Body of pancreas (tissue), 4 donors: ENCODE measurements at regions not wholly inside any gene's neighbourhood (a gene's known extent, or its start where the extent isn't known, plus 50 kb on each side); places are given as distances from the start of the nearest gene placed in this dataset. TPM values are rescaled to one million over a fixed set of nuclear protein-coding genes. Genes with fewer than 3 reads are reported as not detected.

Experiments used
- ATAC-seq: fragments of 150-250 bp; one replicate; pipeline ENCODE4 v1.9.1; 2016
- DNase-seq, 4 donors: peaks; one replicate each; pipeline ENCODE4 v3.0.0-alpha.2; 2019
- H3K27ac ChIP-seq, 4 donors: fragments of 200-600 bp; sonication (generic); 1 replicate in 3 of 4; 2 replicates in 1 of 4; pipeline versions ENCODE4 v1.5.1 to v1.6.1; 2016 to 2019; ENCODE audit warnings: mild to moderate bottlenecking in 1 of 4, mixed read lengths in 1 of 4, moderate library complexity in 1 of 4
- H3K27me3 ChIP-seq, 2 donors: fragments of 200-600 bp; sonication (generic); one replicate each; pipeline ENCODE4 v1.6.0; 2016; ENCODE audit warnings: mild to moderate bottlenecking in 1 of 2
- H3K36me3 ChIP-seq, 2 donors: fragments of 200-600 bp; sonication (generic); replicated peaks in 1 of 2; 2 replicates each; pipeline ENCODE4 v1.5.1; 2016; ENCODE audit warnings: low read depth in 2 of 2; ENCODE audit not compliant: insufficient read depth in 1 of 2
- H3K4me1 ChIP-seq: fragments of 200-600 bp; sonication (generic); one replicate; pipeline ENCODE4 v1.6.0; 2016
- H3K4me3 ChIP-seq, 2 donors: fragments of 200-600 bp; sonication (generic); 1 replicate in 1 of 2; 2 replicates in 1 of 2; pipeline ENCODE4 v1.5.1; 2016 to 2019
- H3K9me3 ChIP-seq, 3 donors: fragments of 200-600 bp; sonication (generic); 1 replicate in 2 of 3; 2 replicates in 1 of 3; pipeline ENCODE4 v1.5.1; 2016
- POLR2A ChIP-seq, 3 donors: fragments of 450-650 bp; IDR thresholded peaks; one replicate each; pipeline ENCODE4 v1.6.1; 2016; ENCODE audit warnings: antibody characterized with exemption in 3 of 3, mild to moderate bottlenecking in 2 of 3
- WGBS, 2 donors: methylation state at CpG; one replicate each; pipeline ENCODE4 v1.1.5; 2017; 5-methylcytosine and 5-hydroxymethylcytosine counted together
- intact Hi-C: fragments of 100-400 bp; cut with DNase I; formaldehyde crosslinking; loops from one replicate; pipeline ENCODE4 v1.15.1; 2023
- small RNA-seq: library from RNA; depleted of rRNA; stranded (forward); fragments of <200 nt; gene quantifications from one replicate; pipeline ENCODE3, GENCODE V24; 2016
- TF ChIP-seq, protein P1 (sequence below), 7 experiments: fragments of 450-650 bp in 4 of 7; fragments of 200-600 bp in 3 of 7; sonication (generic) in 3 of 7; IDR thresholded peaks; one replicate each; pipeline ENCODE4 v1.5.1; 2016 to 2019; ENCODE audit warnings: antibody characterized with exemption in 7 of 7

DNA sequence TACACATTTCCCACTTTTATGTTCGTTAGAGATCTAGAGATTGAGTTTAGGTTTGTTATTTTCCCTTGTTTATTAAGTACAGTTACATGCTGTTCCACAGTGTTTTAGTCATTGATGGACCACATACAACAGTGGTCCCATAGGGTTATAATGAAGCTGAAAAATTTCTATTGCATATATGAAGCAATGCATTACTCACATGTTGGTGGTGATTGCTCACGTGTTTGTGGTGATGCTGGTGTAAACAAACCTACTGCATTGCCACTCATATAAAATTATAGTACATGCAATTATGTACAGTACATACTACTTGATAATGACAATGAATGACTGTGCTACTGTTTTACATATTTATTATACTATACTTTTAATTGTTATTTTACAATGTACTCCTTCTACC, 51.0 kb upstream of the NXPH2 start:
- Histone ChIP-seq H3K9me3 (no peaks in the 10 kb centered on the region), H3K4me1 (no peaks in the 10 kb centered on the region), H3K36me3 (no peaks in the 10 kb centered on the region), H3K4me3 (no peak overlapping the region), H3K27me3 (no peaks in the 10 kb centered on the region), H3K27ac (no peak overlapping the region)
- TF ChIP-seq, protein P1, sequence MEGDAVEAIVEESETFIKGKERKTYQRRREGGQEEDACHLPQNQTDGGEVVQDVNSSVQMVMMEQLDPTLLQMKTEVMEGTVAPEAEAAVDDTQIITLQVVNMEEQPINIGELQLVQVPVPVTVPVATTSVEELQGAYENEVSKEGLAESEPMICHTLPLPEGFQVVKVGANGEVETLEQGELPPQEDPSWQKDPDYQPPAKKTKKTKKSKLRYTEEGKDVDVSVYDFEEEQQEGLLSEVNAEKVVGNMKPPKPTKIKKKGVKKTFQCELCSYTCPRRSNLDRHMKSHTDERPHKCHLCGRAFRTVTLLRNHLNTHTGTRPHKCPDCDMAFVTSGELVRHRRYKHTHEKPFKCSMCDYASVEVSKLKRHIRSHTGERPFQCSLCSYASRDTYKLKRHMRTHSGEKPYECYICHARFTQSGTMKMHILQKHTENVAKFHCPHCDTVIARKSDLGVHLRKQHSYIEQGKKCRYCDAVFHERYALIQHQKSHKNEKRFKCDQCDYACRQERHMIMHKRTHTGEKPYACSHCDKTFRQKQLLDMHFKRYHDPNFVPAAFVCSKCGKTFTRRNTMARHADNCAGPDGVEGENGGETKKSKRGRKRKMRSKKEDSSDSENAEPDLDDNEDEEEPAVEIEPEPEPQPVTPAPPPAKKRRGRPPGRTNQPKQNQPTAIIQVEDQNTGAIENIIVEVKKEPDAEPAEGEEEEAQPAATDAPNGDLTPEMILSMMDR (IDR thresholded peaks at IDR 0.05) = no peak
- no peak for TF ChIP-seq POLR2A (IDR thresholded peaks at IDR 0.05)
- ATAC-seq = no peak
- intact Hi-C loops = no loop called here
- no peak for DNase-seq
- 43 to 49% methylated on average over 2 of the region's 2 CpGs for WGBS, 2 donors

DNA sequence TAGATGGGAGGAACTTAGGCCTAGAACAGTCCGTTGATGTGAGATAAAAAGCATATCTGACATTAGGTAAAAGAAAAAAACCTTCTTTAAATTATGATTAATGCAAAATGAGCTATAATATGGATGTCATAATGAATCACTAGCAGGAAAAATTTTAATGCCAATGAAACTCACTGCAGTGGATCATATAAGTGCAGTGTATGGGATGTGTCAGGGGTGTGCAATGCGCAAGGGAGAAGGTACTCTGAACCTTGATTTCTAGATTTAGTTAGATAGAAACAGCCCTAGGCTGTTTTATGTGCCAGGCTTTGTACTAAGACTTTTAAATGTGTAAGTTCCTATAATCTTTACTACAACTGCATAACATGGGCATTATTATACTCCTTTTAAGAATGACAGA, 50.4 kb upstream of the NXPH2 start:
- no peak overlapping the region for H3K27ac ChIP-seq
- WGBS, 2 donors = 57 to 58% methylated on average over 2 of the region's 2 CpGs
- intact Hi-C loops = no loop called here

More for the DNA sequence above, 50.4 kb upstream of the NXPH2 start:
- no peaks in the 10 kb centered on the region for H3K36me3 ChIP-seq
- no peaks in the 10 kb centered on the region for H3K27me3 ChIP-seq
- ATAC-seq = no peak
- H3K9me3 ChIP-seq = no peaks in the 10 kb centered on the region
- TF ChIP-seq, protein P1 (IDR thresholded peaks at IDR 0.05) = no peak
- TF ChIP-seq POLR2A (IDR thresholded peaks at IDR 0.05) = no peak
- DNase-seq = no peak
- no peaks in the 10 kb centered on the region for H3K4me1 ChIP-seq
- no peak overlapping the region for H3K4me3 ChIP-seq

Small RNA genes in the stretch of these regions (small RNA-seq; reads per million reads assigned to genes)
- gene RF00139 (not detected), gene RN7SKP286 (not detected)
